HEK293 (cell line): ENCODE measurements at regions not wholly inside any gene's neighbourhood (a gene's known extent, or its start where the extent isn't known, plus 50 kb on each side); places are given as distances from the start of the nearest gene placed in this dataset.

Experiments
- CTCF ChIA-PET: fragments of 350-600 bp; formaldehyde crosslinking; extraction: SDS; loops from one replicate; lab custom pipeline; 2021; ENCODE audit warnings: antibody characterized with exemption; lab: Yijun Ruan, JAX
- POLR2A ChIA-PET: fragments of 300-600 bp; formaldehyde crosslinking; extraction: SDS; loops from one replicate; lab custom pipeline; 2020; ENCODE audit warnings: antibody characterized with exemption, inconsistent platforms; lab: Yijun Ruan, JAX
- H3K27ac ChIP-seq: fragments of 200-500 bp; sonication (Bioruptor generic); 2 replicates; pipeline ENCODE4 v1.5.1; 2014; ENCODE audit warnings: low read depth, low read length, control low read depth, inconsistent platforms; ENCODE audit errors: extremely low read depth
- H3K36me3 ChIP-seq, 2 experiments: fragments of 200-500 bp in 1 of 2; sonication (Bioruptor generic) in 1 of 2; 1 replicate in 1 of 2; 2 replicates in 1 of 2; pipeline ENCODE4 v1.5.1; 2014 to 2017; ENCODE audit warnings: inconsistent platforms in 2 of 2, low read length in 2 of 2; ENCODE audit not compliant: control insufficient read depth in 2 of 2, insufficient read depth in 1 of 2
- H3K4me1 ChIP-seq: fragments of 200-500 bp; sonication (Bioruptor generic); 2 replicates; pipeline ENCODE4 v1.5.1; 2014; ENCODE audit warnings: mild to moderate bottlenecking, low read length, inconsistent platforms; ENCODE audit not compliant: control insufficient read depth, insufficient read depth
- H3K4me3 ChIP-seq: 2 replicates; pipeline ENCODE4 v1.5.1; 2011; ENCODE audit warnings: low read depth, mild to moderate bottlenecking, control low read depth, low read length, moderate library complexity
- H3K9me3 ChIP-seq: fragments of 200-500 bp; sonication (Bioruptor generic); 2 replicates; pipeline ENCODE4 v1.5.1; 2014; ENCODE audit warnings: low read depth, low read length, inconsistent platforms; ENCODE audit not compliant: control insufficient read depth, insufficient read depth
- EGR2 ChIP-seq: fragments of 450-650 bp; formaldehyde crosslinking; IDR thresholded peaks from 2 replicates; pipeline ENCODE4 v1.5.1; 2016; ENCODE audit warnings: low read depth, missing biosample characterization, missing genetic modification characterization
- KLF1 ChIP-seq: fragments of 450-650 bp; formaldehyde crosslinking; IDR thresholded peaks from 2 replicates; pipeline ENCODE4 v1.5.1; 2016; ENCODE audit warnings: missing biosample characterization, missing genetic modification characterization
- KLF8 ChIP-seq: fragments of 450-650 bp; formaldehyde crosslinking; IDR thresholded peaks from 2 replicates; pipeline ENCODE4 v1.5.1; 2016; ENCODE audit warnings: missing biosample characterization, missing genetic modification characterization
- MEIS1 ChIP-seq: sonication (generic); formaldehyde crosslinking; IDR thresholded peaks from 2 replicates; pipeline ENCODE4 v1.8.1; 2022; ENCODE audit warnings: missing genetic modification reagents, mild to moderate bottlenecking, borderline replicate concordance
- RBAK ChIP-seq: fragments of 450-650 bp; formaldehyde crosslinking; IDR thresholded peaks from 2 replicates; pipeline ENCODE4 v1.5.1; 2016; ENCODE audit warnings: missing biosample characterization, missing genetic modification characterization
- SP7 ChIP-seq: fragments of 450-650 bp; formaldehyde crosslinking; IDR thresholded peaks from 2 replicates; pipeline ENCODE4 v1.5.1; 2016; ENCODE audit warnings: missing biosample characterization, missing genetic modification characterization
- TCF7L2 ChIP-seq: IDR thresholded peaks from 2 replicates; pipeline ENCODE4 v1.6.1; 2011; ENCODE audit warnings: low read depth, mild to moderate bottlenecking, inconsistent platforms, low read length, moderate library complexity, borderline replicate concordance
- ZNF112 ChIP-seq: fragments of 450-650 bp; formaldehyde crosslinking; IDR thresholded peaks from 2 replicates; pipeline ENCODE4 v1.5.0; 2017; ENCODE audit warnings: missing biosample characterization, missing genetic modification characterization
- ZNF138 ChIP-seq: fragments of 450-650 bp; formaldehyde crosslinking; IDR thresholded peaks from 2 replicates; pipeline ENCODE4 v1.5.1; 2016; ENCODE audit warnings: missing biosample characterization, missing genetic modification characterization, borderline replicate concordance
- ZNF146 ChIP-seq: fragments of 450-650 bp; formaldehyde crosslinking; IDR thresholded peaks from 2 replicates; pipeline ENCODE4 v1.5.1; 2016; ENCODE audit warnings: missing biosample characterization, missing genetic modification characterization
- ZNF157 ChIP-seq: fragments of 450-650 bp; formaldehyde crosslinking; IDR thresholded peaks from 2 replicates; pipeline ENCODE4 v1.5.1; 2016; ENCODE audit warnings: missing biosample characterization, missing genetic modification characterization
- ZNF174 ChIP-seq: fragments of 450-650 bp; formaldehyde crosslinking; IDR thresholded peaks from 2 replicates; pipeline ENCODE4 v1.5.0; 2017; ENCODE audit warnings: missing biosample characterization, mild to moderate bottlenecking, missing genetic modification characterization
- ZNF19 ChIP-seq: fragments of 450-650 bp; formaldehyde crosslinking; IDR thresholded peaks from 2 replicates; pipeline ENCODE4; 2016; ENCODE audit warnings: missing biosample characterization, missing genetic modification characterization, low read depth
- ZNF311 ChIP-seq: fragments of 450-650 bp; formaldehyde crosslinking; IDR thresholded peaks from 2 replicates; pipeline ENCODE4 v1.5.1; 2017; ENCODE audit warnings: missing biosample characterization, missing genetic modification characterization, borderline replicate concordance
- ZNF404 ChIP-seq: fragments of 450-650 bp; formaldehyde crosslinking; IDR thresholded peaks from 2 replicates; pipeline ENCODE4 v1.5.1; 2017; ENCODE audit warnings: missing biosample characterization, missing genetic modification characterization
- ZNF426 ChIP-seq: fragments of 450-650 bp; formaldehyde crosslinking; IDR thresholded peaks from 2 replicates; pipeline ENCODE4 v1.5.1; 2017; ENCODE audit warnings: missing biosample characterization, missing genetic modification characterization, mild to moderate bottlenecking, inconsistent platforms, moderate library complexity
- ZNF571 ChIP-seq: fragments of 450-650 bp; formaldehyde crosslinking; IDR thresholded peaks from 2 replicates; pipeline ENCODE4 v1.5.0; 2017; ENCODE audit warnings: missing biosample characterization, missing genetic modification characterization
- ZNF585B ChIP-seq: fragments of 450-650 bp; formaldehyde crosslinking; IDR thresholded peaks from 2 replicates; pipeline ENCODE4 v1.5.1; 2016; ENCODE audit warnings: missing biosample characterization, missing genetic modification characterization
- ZNF624 ChIP-seq: fragments of 450-650 bp; formaldehyde crosslinking; IDR thresholded peaks from 2 replicates; pipeline ENCODE4 v1.5.1; 2017; ENCODE audit warnings: missing biosample characterization, missing genetic modification characterization
- ZNF664 ChIP-seq: fragments of 450-650 bp; formaldehyde crosslinking; IDR thresholded peaks from 2 replicates; pipeline ENCODE4 v1.5.1; 2016; ENCODE audit warnings: missing biosample characterization, missing genetic modification characterization
- ZNF837 ChIP-seq: fragments of 450-650 bp; formaldehyde crosslinking; IDR thresholded peaks from 2 replicates; pipeline ENCODE4 v1.5.1; 2016; ENCODE audit warnings: missing biosample characterization, missing genetic modification characterization
- TF ChIP-seq, protein P1 (sequence below): fragments of 450-650 bp; formaldehyde crosslinking; IDR thresholded peaks from 2 replicates; pipeline ENCODE4 v1.5.1; 2017; ENCODE audit warnings: missing biosample characterization, missing genetic modification characterization
- TF ChIP-seq, protein P2 (sequence below): fragments of 450-650 bp; formaldehyde crosslinking; IDR thresholded peaks from 2 replicates; pipeline ENCODE4 v1.5.1; 2017; ENCODE audit warnings: missing biosample characterization, missing genetic modification characterization
- TF ChIP-seq, protein P3 (sequence below): fragments of 450-650 bp; formaldehyde crosslinking; IDR thresholded peaks from 2 replicates; pipeline ENCODE4 v1.5.1; 2016; ENCODE audit warnings: missing biosample characterization, missing genetic modification characterization
- TF ChIP-seq, protein P4 (sequence below): fragments of 450-650 bp; formaldehyde crosslinking; IDR thresholded peaks from 2 replicates; pipeline ENCODE4 v1.5.1; 2017; ENCODE audit warnings: missing biosample characterization, missing genetic modification characterization
- TF ChIP-seq, protein P5 (sequence below): fragments of 450-650 bp; formaldehyde crosslinking; IDR thresholded peaks from 2 replicates; pipeline ENCODE4 v1.5.1; 2016; ENCODE audit warnings: missing biosample characterization, missing genetic modification characterization, low read depth

DNA sequence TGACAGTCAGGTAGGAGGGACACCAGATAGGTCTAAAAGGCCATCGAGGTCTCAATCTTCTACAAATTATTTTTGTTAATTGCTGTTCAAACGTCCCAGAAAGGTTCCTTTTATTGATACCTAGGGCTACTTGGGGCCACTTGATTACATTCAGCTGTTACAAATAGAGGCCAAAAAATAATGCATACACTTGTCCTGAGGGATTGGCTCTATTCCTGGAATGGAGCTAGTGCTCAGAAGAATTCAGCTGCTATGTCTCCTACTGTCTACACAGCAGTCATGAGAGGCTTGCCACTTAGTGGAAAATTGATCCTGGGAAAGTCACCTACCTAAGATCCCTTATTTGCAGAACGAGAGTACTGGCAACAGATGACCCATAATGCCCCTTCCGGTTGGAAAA is 498.3 kb downstream of the ADGRL2 start:
- no peak overlapping the region for H3K4me3 ChIP-seq
- H3K27ac ChIP-seq: no peak overlapping the region
- no peaks in the 10 kb centered on the region for H3K4me1 ChIP-seq
- no peaks in the 10 kb centered on the region for H3K36me3 ChIP-seq
- POLR2A ChIA-PET: no interaction called here
- CTCF ChIA-PET: interaction anchor here (0.6 kb wide), 1 partner anchor 373 kb away, joined by 4 read pairs; no protein-coding TSS in a partner anchor
- H3K9me3 ChIP-seq: no peaks in the 10 kb centered on the region
- TF ChIP-seq ZNF311 (tag by site-specific recombination) (no peak), KLF1 (tag by site-specific recombination) (no peak), SP7 (tag by site-specific recombination) (no peak), ZNF624 (tag by site-specific recombination) (no peak), ZNF664 (tag by site-specific recombination) (no peak), ZNF426 (tag by site-specific recombination) (no peak), TCF7L2 (no peak), ZNF174 (tag by site-specific recombination) (no peak), ZNF571 (tag by site-specific recombination) (no peak), ZNF837 (tag by site-specific recombination) (no peak), ZNF585B (tag by site-specific recombination) (no peak), ZNF112 (tag by site-specific recombination) (no peak)
- TF ChIP-seq, protein P1, sequence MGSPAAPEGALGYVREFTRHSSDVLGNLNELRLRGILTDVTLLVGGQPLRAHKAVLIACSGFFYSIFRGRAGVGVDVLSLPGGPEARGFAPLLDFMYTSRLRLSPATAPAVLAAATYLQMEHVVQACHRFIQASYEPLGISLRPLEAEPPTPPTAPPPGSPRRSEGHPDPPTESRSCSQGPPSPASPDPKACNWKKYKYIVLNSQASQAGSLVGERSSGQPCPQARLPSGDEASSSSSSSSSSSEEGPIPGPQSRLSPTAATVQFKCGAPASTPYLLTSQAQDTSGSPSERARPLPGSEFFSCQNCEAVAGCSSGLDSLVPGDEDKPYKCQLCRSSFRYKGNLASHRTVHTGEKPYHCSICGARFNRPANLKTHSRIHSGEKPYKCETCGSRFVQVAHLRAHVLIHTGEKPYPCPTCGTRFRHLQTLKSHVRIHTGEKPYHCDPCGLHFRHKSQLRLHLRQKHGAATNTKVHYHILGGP (tag by site-specific recombination): no peak
- TF ChIP-seq, protein P2, sequence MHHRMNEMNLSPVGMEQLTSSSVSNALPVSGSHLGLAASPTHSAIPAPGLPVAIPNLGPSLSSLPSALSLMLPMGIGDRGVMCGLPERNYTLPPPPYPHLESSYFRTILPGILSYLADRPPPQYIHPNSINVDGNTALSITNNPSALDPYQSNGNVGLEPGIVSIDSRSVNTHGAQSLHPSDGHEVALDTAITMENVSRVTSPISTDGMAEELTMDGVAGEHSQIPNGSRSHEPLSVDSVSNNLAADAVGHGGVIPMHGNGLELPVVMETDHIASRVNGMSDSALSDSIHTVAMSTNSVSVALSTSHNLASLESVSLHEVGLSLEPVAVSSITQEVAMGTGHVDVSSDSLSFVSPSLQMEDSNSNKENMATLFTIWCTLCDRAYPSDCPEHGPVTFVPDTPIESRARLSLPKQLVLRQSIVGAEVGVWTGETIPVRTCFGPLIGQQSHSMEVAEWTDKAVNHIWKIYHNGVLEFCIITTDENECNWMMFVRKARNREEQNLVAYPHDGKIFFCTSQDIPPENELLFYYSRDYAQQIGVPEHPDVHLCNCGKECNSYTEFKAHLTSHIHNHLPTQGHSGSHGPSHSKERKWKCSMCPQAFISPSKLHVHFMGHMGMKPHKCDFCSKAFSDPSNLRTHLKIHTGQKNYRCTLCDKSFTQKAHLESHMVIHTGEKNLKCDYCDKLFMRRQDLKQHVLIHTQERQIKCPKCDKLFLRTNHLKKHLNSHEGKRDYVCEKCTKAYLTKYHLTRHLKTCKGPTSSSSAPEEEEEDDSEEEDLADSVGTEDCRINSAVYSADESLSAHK (tag by site-specific recombination): no peak

DNA sequence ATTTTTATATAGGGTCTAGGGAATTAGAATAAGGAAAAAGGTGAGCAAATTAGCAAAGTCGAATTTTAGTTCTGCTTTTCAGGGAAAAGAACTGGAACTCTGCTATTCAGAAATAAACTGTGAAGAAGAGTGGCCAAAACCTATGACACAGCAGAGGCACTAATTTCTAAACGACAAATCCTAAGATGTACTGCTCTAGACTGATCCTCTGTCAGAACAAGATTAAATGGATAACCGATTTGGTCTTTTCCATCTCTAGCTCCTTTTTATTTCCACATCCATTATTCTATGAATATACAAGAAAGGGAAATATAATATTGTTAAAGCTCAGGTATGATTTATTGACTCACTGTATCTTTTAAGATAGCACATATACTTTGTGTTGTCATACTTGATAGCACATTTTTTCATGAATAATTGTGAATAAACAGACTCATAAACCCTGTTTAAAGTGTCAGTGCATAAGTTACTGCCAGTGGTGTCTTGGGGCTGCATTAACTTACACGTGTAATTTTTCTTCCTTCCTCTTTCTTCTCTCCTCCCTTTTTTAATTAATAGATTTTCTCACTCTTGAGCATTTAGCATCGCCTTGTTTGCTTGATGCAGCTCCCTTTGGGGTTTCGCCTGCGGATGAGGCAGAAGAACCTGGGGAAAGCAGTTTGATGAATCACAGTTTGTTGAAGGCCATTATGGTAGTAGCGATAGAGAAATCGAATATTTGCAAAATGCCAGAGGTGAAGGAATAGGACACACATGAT is 496.6 kb downstream of the ADGRL2 start:
- POLR2A ChIA-PET: interaction anchor here (0.6 kb wide), 1 partner anchor 256 kb away, joined by 9 read pairs; no protein-coding TSS in a partner anchor
- CTCF ChIA-PET: no interaction called here
- TF ChIP-seq, protein P3, sequence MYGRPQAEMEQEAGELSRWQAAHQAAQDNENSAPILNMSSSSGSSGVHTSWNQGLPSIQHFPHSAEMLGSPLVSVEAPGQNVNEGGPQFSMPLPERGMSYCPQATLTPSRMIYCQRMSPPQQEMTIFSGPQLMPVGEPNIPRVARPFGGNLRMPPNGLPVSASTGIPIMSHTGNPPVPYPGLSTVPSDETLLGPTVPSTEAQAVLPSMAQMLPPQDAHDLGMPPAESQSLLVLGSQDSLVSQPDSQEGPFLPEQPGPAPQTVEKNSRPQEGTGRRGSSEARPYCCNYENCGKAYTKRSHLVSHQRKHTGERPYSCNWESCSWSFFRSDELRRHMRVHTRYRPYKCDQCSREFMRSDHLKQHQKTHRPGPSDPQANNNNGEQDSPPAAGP: no peak
- TF ChIP-seq ZNF404 (tag by site-specific recombination) (no peak), ZNF146 (tag by site-specific recombination) (no peak), RBAK (no peak), ZNF19 (tag by site-specific recombination) (no peak), ZNF157 (tag by site-specific recombination) (no peak), MEIS1 (CRISPR knock-in tag) (no peak), TCF7L2 (no peak), EGR2 (tag by site-specific recombination) (no peak), ZNF138 (tag by site-specific recombination) (no peak), KLF8 (tag by site-specific recombination) (no peak)
- TF ChIP-seq, protein P4, sequence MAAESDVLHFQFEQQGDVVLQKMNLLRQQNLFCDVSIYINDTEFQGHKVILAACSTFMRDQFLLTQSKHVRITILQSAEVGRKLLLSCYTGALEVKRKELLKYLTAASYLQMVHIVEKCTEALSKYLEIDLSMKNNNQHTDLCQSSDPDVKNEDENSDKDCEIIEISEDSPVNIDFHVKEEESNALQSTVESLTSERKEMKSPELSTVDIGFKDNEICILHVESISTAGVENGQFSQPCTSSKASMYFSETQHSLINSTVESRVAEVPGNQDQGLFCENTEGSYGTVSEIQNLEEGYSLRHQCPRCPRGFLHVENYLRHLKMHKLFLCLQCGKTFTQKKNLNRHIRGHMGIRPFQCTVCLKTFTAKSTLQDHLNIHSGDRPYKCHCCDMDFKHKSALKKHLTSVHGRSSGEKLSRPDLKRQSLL: no peak
- TF ChIP-seq, protein P5, sequence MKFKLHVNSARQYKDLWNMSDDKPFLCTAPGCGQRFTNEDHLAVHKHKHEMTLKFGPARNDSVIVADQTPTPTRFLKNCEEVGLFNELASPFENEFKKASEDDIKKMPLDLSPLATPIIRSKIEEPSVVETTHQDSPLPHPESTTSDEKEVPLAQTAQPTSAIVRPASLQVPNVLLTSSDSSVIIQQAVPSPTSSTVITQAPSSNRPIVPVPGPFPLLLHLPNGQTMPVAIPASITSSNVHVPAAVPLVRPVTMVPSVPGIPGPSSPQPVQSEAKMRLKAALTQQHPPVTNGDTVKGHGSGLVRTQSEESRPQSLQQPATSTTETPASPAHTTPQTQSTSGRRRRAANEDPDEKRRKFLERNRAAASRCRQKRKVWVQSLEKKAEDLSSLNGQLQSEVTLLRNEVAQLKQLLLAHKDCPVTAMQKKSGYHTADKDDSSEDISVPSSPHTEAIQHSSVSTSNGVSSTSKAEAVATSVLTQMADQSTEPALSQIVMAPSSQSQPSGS (tag by site-specific recombination): no peak

More for the DNA sequence above, 496.6 kb downstream of the ADGRL2 start:
- H3K36me3 ChIP-seq: no peaks in the 10 kb centered on the region
- no peaks in the 10 kb centered on the region for H3K9me3 ChIP-seq
- no peak overlapping the region for H3K27ac ChIP-seq
- H3K4me3 ChIP-seq: no peak overlapping the region
- H3K4me1 ChIP-seq: no peaks in the 10 kb centered on the region
